Tibial nerve (tissue), 4 donors: ENCODE measurements at regions not wholly inside any gene's neighbourhood (a gene's known extent, or its start where the extent isn't known, plus 50 kb on each side); places are given as distances from the start of the nearest gene placed in this dataset.

ENCODE experiments used
- CTCF ChIP-seq, 5 experiments: fragments of 200-600 bp in 3 of 5; fragments of 450-650 bp in 2 of 5; sonication (generic) in 3 of 5; IDR thresholded peaks; one replicate each; pipeline ENCODE4 v1.5.1; 2016 to 2019; ENCODE audit warnings: antibody characterized with exemption in 5 of 5, mild to moderate bottlenecking in 3 of 5, moderate library complexity in 2 of 5
- EP300 ChIP-seq, 2 donors: sonication (generic); formaldehyde crosslinking; IDR thresholded peaks; one replicate each; pipeline ENCODE4 v1.6.1; 2017; ENCODE audit warnings: antibody characterized with exemption in 2 of 2, mild to moderate bottlenecking in 1 of 2
- POLR2A ChIP-seq, 2 donors: fragments of 450-650 bp; IDR thresholded peaks; one replicate each; pipeline ENCODE4 v1.6.1; 2017; ENCODE audit warnings: antibody characterized with exemption in 2 of 2, mild to moderate bottlenecking in 2 of 2, moderate library complexity in 2 of 2

GRCh38 chr7:42348071-42348470 is 111.1 kb upstream of the GLI3 start:
- TF ChIP-seq CTCF (IDR thresholded peaks at IDR 0.05) (no peak), EP300 (IDR thresholded peaks at IDR 0.05) (no peak), POLR2A (IDR thresholded peaks at IDR 0.05) (no peak)
